ENCODE measurements at regions not wholly inside any gene's neighbourhood (a gene's known extent, or its start where the extent isn't known, plus 50 kb on each side); places are given as distances from the start of the nearest gene placed in this dataset.

GRCh38 chr5:143582176-143582575 lies 178.7 kb upstream of the NR3C1 start:
- 43 to 56% (median 48%) methylated on average over 4 of the region's 4 CpGs for WGBS, 4 donors
- intact Hi-C loops (cut with DNase I) = no loop called here
- Histone ChIP-seq H3K27me3 (no peaks in the 10 kb centered on the region), H3K27ac (no peak overlapping the region), H3K36me3 (no peaks in the 10 kb centered on the region), H3K4me1 (peaks cover 0 to 31% (median 1%) of the 10 kb centered on the region in 12 donors), H3K9me3 (peaks cover 0 to 4% (median 0%) of the 10 kb centered on the region in 12 donors), H3K4me3 (no peak overlapping the region)
- DNase-seq (no peak), ATAC-seq (no peak)
- TF ChIP-seq CTCF (IDR thresholded peaks at IDR 0.05) (no peak), POLR2A (IDR thresholded peaks at IDR 0.05) (no peak)

- TF ChIP-seq CTCF (IDR thresholded peaks at IDR 0.05) = no peak
- TF ChIP-seq POLR2A (IDR thresholded peaks at IDR 0.05) = no peak
- WGBS, 4 donors = 91 to 95% (median 93%) methylated on average over 2 of the region's 2 CpGs
- intact Hi-C loops (cut with DNase I) = no loop called here
- DNase-seq = no peak
- Histone ChIP-seq H3K9me3 (peaks cover 0 to 4% (median 0%) of the 10 kb centered on the region in 12 donors), H3K27me3 (no peaks in the 10 kb centered on the region), H3K27ac (no peak overlapping the region), H3K4me3 (no peak overlapping the region), H3K36me3 (no peaks in the 10 kb centered on the region), H3K4me1 (peaks cover 0 to 28% (median 2%) of the 10 kb centered on the region in 12 donors)
- no peak for ATAC-seq
Measured at GRCh38 chr5:143581649-143582048, 178.2 kb upstream of the NR3C1 start.

GRCh38 chr5:143581147-143581546 lies 177.7 kb upstream of the NR3C1 start:
- Histone ChIP-seq H3K9me3 (peaks cover 0 to 4% (median 0%) of the 10 kb centered on the region in 12 donors), H3K4me3 (no peak overlapping the region), H3K36me3 (no peaks in the 10 kb centered on the region), H3K27ac (no peak overlapping the region), H3K4me1 (peaks cover 0 to 23% (median 0%) of the 10 kb centered on the region in 12 donors), H3K27me3 (no peaks in the 10 kb centered on the region)
- WGBS, 4 donors = 98% methylated on average over 3 of the region's 3 CpGs
- ATAC-seq (no peak), DNase-seq (no peak)
- TF ChIP-seq CTCF (IDR thresholded peaks at IDR 0.05) = no peak
- no peak for TF ChIP-seq POLR2A (IDR thresholded peaks at IDR 0.05)
- intact Hi-C loops (cut with DNase I) = no loop called here

- no peak for ATAC-seq
- no peak for DNase-seq
- Histone ChIP-seq H3K4me3 (no peak overlapping the region), H3K9me3 (peaks cover 0 to 4% (median 0%) of the 10 kb centered on the region in 12 donors), H3K4me1 (peaks cover 0 to 25% (median 10%) of the 10 kb centered on the region in 12 donors), H3K27me3 (no peaks in the 10 kb centered on the region), H3K36me3 (no peaks in the 10 kb centered on the region), H3K27ac (no peak overlapping the region)
- TF ChIP-seq POLR2A (IDR thresholded peaks at IDR 0.05) = no peak
- no peak for TF ChIP-seq CTCF (IDR thresholded peaks at IDR 0.05)
- intact Hi-C loops (cut with DNase I) = no loop called here
- 77 to 87% (median 82%) methylated on average over 2 of the region's 2 CpGs for WGBS, 4 donors
Measured at GRCh38 chr5:143576711-143577484, 173.4 kb upstream of the NR3C1 start.

Data from heart left ventricle (tissue), 16 donors.